ENCODE measurements at regions not wholly inside any gene's neighbourhood (a gene's known extent, or its start where the extent isn't known, plus 50 kb on each side); places are given as distances from the start of the nearest gene placed in this dataset.
"Not testable (repeated sequence)": the region's sequence is repeated elsewhere in the genome, so short reads cannot be mapped to it uniquely, and the experiment has no call there.

DNA sequence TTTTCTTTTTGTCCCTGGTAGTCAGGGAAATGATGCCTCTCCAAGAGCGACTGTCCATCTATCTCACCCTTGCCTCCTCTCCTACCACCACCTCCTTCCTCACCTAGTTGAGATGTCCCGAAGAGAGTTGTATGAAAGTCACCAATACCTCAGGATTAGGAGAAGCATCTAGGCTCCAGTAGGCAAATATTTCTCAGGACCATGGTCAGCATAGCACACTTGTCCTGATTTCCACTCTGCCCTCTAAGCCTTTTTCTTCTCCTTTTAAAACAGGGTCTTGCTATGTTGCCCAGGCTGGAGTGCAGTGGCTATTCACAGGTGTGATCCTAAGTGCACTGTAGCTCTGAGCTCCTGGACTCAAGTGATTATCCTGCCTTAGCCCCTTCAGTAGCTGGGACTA, 268.4 kb upstream of the PELI2 start:
- no peaks in the 10 kb centered on the region for H3K9me3 ChIP-seq (ENCODE audit: control insufficient read depth, low read length)
- no peak overlapping the region for H3K27ac ChIP-seq (ENCODE audit: low read length)
- no peak for DNase-seq
- H3K4me1 ChIP-seq (ENCODE audit: control insufficient read depth, insufficient read depth, low read length): peaks cover 2% of the 10 kb centered on the region
- intact Hi-C loops (cut with DNase I): no loop called here
- H3K4me3 ChIP-seq (ENCODE audit: low read length): no peak overlapping the region
- ATAC-seq: no peak
- no peaks in the 10 kb centered on the region for H3K27me3 ChIP-seq (ENCODE audit: control insufficient read depth, insufficient read depth)
- WGBS: 100% methylated on average over 2 of the region's 2 CpGs

DNA sequence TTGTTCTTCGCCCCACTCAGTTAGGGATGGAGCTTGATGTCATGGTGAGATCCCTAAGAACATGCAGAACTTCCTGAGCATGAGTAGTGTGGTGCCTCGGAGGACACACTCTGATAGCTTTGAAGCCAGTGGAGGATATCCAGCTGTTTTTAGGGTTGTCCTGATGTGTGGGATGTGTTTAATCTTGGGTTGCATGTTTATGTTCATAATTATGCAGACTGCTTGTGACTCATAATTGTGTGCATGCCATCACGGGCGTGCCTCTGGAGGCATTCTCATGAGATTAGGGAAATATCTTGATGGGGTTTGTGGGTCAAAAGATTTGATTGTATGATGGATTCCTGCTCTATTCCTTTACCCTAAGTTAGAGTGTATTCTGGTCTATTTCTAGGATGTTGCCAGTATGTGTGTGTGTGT, 267.4 kb upstream of the PELI2 start:
- intact Hi-C loops (cut with DNase I): no loop called here
- ATAC-seq (no peak), DNase-seq (peak in 1 of 3 donors; percentile 59)
- H3K4me1 ChIP-seq (ENCODE audit: control insufficient read depth, insufficient read depth, low read length): peaks cover 2% of the 10 kb centered on the region
- H3K27ac ChIP-seq (ENCODE audit: low read length): no peak overlapping the region
- WGBS: 53% methylated on average over 4 of the region's 4 CpGs
- H3K9me3 ChIP-seq (ENCODE audit: control insufficient read depth, low read length): no peaks in the 10 kb centered on the region
- H3K4me3 ChIP-seq (ENCODE audit: low read length): no peak overlapping the region
- H3K27me3 ChIP-seq (ENCODE audit: control insufficient read depth, insufficient read depth): no peaks in the 10 kb centered on the region

DNA sequence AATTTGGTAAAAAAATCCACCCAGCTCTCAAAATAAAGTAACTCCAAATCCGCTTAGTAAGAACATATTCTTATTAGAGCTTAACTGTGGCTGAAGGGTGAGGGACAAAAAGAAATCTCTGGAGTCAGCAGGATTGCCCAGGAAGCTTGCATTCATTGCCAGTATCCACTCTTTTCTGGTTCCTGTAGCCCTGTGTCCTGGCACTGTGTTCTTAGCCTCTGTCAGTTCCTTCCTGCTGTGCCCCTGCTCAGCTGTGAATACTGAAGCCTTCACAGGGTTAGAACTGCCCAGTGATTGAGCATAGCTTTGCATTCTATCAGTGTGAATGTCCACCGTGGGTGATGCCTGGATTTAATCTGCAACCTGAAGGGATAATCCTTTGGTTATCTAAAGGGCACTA, 266.9 kb upstream of the PELI2 start:
- Histone ChIP-seq H3K4me3 (ENCODE audit: low read length) (no peak overlapping the region), H3K4me1 (ENCODE audit: control insufficient read depth, insufficient read depth, low read length) (peaks cover 2% of the 10 kb centered on the region), H3K27me3 (ENCODE audit: control insufficient read depth, insufficient read depth) (no peaks in the 10 kb centered on the region), H3K9me3 (ENCODE audit: control insufficient read depth, low read length) (no peaks in the 10 kb centered on the region), H3K27ac (ENCODE audit: low read length) (no peak overlapping the region)
- DNase-seq (no peak), ATAC-seq (peak; percentile 38 to 56)
- WGBS: 43% methylated on average over 2 of the region's 2 CpGs
- intact Hi-C loops (cut with DNase I): no loop called here

DNA sequence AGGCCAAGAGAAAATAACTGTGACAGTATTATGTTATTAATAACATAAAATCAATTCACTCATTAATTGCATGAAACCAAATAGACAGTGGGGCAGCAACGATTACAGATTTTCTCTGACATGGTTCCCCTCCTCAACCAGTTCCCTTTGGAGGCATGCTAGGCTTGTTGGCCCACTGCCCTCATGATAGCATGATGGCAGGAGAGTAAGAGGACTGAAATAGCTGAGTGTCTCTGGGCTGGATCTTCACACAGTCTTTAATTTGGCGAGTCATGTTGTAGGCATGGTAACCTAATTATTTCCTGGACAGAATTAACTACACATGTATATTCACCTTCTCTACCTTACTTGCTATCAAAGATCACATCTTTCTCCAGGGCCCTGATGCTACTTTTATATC, 266.2 kb upstream of the PELI2 start:
- WGBS: 52% methylated on average over 2 of the region's 2 CpGs
- no peak overlapping the region for H3K27ac ChIP-seq (ENCODE audit: low read length)
- intact Hi-C loops (cut with DNase I): no loop called here
- H3K4me3 ChIP-seq (ENCODE audit: low read length): no peak overlapping the region
- H3K4me1 ChIP-seq (ENCODE audit: control insufficient read depth, insufficient read depth, low read length): peaks cover 2% of the 10 kb centered on the region
- no peaks in the 10 kb centered on the region for H3K27me3 ChIP-seq (ENCODE audit: control insufficient read depth, insufficient read depth)
- no peaks in the 10 kb centered on the region for H3K9me3 ChIP-seq (ENCODE audit: control insufficient read depth, low read length)
- ATAC-seq (peak in 1 of 2 donors; percentile 50), DNase-seq (peak in 2 of 3 donors; percentile 51 to 60)

DNA sequence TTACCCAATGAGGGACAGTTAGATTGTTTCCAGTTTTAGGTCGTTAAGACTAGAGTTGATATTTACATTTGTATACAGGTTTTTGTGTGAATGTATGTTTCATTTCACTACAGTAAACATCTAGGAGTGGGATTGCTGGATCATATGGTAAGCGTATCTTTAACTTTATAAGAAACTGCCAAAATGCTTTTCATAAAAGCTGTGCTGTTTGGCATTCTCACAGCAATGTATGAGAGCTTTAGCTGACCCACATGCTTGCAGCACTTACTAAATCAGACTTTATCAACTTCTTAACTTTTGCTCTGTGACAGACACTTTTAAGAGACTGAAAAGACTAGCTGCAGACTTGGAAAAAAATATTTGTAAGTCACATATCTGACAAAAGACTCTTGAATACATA, 262.5 kb upstream of the PELI2 start:
- H3K4me1 ChIP-seq (ENCODE audit: control insufficient read depth, insufficient read depth, low read length): peaks cover 2% of the 10 kb centered on the region
- intact Hi-C loops (cut with DNase I): no loop called here
- H3K9me3 ChIP-seq (ENCODE audit: control insufficient read depth, low read length): no peaks in the 10 kb centered on the region
- ATAC-seq: no peak
- H3K4me3 ChIP-seq (ENCODE audit: low read length): no peak overlapping the region
- no peaks in the 10 kb centered on the region for H3K27me3 ChIP-seq (ENCODE audit: control insufficient read depth, insufficient read depth)
- DNase-seq: no peak
- 50% methylated on average over 2 of the region's 2 CpGs for WGBS
- H3K27ac ChIP-seq (ENCODE audit: low read length): no peak overlapping the region

DNA sequence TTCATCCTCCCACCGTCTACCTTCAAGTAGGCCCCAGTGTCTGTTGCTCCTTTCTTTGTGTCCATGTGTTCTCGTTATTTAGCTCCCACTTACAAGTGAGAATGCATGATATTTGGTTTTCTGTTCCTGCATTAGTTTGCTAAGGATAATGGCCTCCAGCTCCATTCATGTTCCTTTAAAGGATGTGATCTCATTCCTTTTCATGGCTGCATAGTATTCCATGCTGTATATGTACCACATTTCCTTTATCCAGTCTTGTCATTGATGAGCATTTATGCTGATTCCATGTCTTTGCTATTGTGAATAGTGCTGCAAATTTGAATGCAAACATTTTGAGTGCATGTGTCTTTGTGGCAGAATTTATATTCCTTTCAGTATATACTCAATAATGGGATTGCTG, 259.6 kb upstream of the PELI2 start:
- WGBS: 93% methylated on average over 2 of the region's 2 CpGs
- H3K27me3 ChIP-seq (ENCODE audit: control insufficient read depth, insufficient read depth): no peaks in the 10 kb centered on the region
- H3K4me3 ChIP-seq (ENCODE audit: low read length): no peak overlapping the region
- intact Hi-C loops (cut with DNase I): no loop called here
- H3K9me3 ChIP-seq (ENCODE audit: control insufficient read depth, low read length): no peaks in the 10 kb centered on the region
- DNase-seq: no peak
- no peak for ATAC-seq
- H3K27ac ChIP-seq (ENCODE audit: low read length): no peak overlapping the region
- no peaks in the 10 kb centered on the region for H3K4me1 ChIP-seq (ENCODE audit: control insufficient read depth, insufficient read depth, low read length)

DNA sequence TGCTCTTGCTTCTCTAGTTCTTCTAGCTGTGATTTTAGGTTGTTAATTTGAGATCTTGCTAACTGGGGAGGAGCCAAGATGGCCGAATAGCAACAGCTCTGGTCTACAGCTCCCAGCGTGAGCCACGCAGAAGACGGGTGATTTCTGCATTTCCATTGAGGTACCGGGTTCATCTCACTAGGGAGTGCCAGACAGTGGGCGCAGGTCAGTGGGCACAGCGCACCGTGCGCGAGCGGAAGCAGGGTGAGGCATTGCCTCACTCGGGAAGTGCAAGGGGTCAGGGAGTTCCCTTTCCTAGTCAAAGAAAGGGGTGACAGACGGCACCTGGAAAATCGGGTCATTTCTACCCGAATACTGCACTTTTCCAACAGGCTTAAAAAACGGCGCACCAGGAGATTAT, 256.6 kb upstream of the PELI2 start:
- DNase-seq; H3K27me3 ChIP-seq (ENCODE audit: control insufficient read depth, insufficient read depth); H3K4me1 ChIP-seq (ENCODE audit: control insufficient read depth, insufficient read depth, low read length); H3K9me3 ChIP-seq (ENCODE audit: control insufficient read depth, low read length); H3K4me3 ChIP-seq (ENCODE audit: low read length); intact Hi-C loops (cut with DNase I); ATAC-seq; H3K27ac ChIP-seq (ENCODE audit: low read length): not testable (repeated sequence)
- 98% methylated on average over 17 of the region's 17 CpGs for WGBS

DNA sequence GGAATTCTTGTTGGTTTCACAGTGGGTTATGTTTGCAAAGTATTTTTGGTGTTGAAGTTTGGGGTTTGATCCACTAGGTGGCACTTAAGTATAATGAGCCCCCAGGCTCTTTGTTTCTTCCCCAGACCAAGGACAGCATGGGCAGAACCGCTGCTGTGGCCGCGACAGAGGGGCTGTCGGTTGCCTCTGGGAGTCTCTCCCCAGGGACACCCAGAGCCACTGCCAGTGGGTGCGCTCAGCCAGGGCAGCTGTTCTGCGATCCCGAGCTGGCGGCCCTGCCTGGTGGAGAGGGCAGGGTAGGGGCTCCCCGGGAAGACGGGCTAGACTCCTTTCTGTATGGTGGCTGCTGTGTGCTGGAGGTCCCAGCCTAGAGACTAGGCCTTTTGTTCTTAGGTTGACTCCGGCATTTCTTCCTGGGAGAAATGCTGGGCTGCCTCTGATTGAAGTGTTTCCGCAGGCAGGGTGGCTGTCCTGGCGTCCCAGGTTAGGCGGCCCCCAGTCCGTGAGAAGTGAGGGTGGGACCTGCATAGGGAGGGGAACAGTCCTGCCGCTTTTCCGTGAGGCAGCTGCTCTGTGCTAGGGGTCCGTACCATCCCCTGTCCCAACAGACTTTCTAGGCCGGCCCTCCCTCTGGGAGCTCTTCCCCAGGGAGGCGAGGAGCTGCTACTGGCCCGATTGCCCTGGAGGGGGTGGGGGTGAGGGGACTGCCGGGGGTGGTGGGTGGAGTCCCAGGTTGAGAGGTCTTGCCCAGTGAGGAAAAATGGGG, 253.1 kb upstream of the PELI2 start:
- DNase-seq (peak in 1 of 3 donors; percentile 50), ATAC-seq (peak in 1 of 2 donors; percentile 29)
- intact Hi-C loops (cut with DNase I): no loop called here
- Histone ChIP-seq H3K4me1 (ENCODE audit: control insufficient read depth, insufficient read depth, low read length) (no peaks in the 10 kb centered on the region), H3K9me3 (ENCODE audit: control insufficient read depth, low read length) (no peaks in the 10 kb centered on the region), H3K4me3 (ENCODE audit: low read length) (no peak overlapping the region), H3K27ac (ENCODE audit: low read length) (no peak overlapping the region), H3K27me3 (ENCODE audit: control insufficient read depth, insufficient read depth) (no peaks in the 10 kb centered on the region)
- WGBS: 89% methylated on average over 22 of the region's 22 CpGs

DNA sequence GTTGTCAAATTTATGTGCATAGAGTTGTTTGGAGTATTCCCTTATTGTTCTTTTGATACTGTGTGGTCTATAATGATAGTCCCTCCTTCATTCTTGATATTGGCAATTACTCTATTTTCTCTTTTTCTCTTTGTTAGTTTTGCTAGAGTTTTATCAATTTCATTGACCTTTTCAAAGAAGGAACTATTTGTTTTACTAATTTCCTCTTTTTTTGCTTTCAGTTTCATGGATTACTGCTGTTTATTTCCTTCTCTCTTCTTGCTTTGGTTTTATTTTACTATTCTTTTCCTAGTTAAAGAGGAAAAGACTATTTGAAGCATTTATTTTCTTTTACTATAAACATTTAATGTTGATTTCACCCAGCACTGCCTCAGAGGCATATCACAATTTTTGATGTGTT, 250.9 kb upstream of the PELI2 start:
- ATAC-seq (no peak), DNase-seq (no peak)
- no peaks in the 10 kb centered on the region for H3K27me3 ChIP-seq (ENCODE audit: control insufficient read depth, insufficient read depth)
- no peak overlapping the region for H3K4me3 ChIP-seq (ENCODE audit: low read length)
- H3K4me1 ChIP-seq (ENCODE audit: control insufficient read depth, insufficient read depth, low read length): no peaks in the 10 kb centered on the region
- H3K9me3 ChIP-seq (ENCODE audit: control insufficient read depth, low read length): no peaks in the 10 kb centered on the region
- no peak overlapping the region for H3K27ac ChIP-seq (ENCODE audit: low read length)
- intact Hi-C loops (cut with DNase I): no loop called here

DNA sequence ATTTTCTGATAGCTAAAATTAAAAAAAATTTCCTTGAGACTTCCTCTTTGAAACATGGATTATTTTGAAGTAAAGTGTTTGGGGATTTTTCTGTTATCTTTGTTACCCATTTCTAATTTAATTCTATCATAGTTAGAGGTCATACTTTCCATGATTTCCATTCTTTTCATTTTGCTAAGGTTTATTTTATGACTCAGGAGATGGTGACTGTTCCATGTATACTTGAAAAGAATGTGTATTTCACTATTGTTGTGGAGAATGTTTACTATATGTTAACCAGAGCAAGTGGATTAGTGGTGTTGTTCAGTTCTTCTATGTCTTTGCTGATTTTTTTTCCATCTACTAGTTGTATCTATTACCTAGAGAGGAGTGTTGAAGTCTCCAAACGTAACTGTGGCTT, 250.5 kb upstream of the PELI2 start:
- H3K27ac ChIP-seq (ENCODE audit: low read length): no peak overlapping the region

DNA sequence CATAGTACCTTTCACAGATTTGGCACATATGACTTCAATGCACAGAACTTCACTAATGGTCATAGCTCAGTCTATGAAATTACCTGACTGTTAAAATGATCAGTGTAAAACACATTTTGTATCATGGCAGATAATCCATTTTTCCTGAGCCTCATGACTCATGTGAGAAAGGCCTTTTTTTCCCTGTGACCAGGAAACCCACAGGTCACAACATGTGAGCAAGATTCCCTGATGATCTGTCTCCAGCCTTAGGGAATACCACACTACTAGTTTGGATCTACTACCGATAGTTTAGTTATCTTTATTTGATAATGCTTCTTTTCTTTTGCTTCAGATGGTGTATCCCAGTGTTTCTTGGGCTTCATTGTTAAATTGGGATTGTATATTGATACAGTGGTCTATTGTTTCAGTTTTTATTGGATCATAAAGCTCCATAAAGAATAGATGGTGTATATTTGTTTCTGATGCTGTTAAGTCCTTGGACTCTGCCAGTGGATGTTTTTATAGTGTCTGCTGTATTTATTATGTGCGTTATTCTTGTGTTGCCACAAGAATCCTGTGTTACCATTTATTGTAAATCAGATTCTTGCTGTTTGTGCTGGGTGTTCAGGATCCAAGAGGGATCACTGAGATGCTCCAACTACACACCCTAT, 248.7 kb upstream of the PELI2 start:
- intact Hi-C loops (cut with DNase I): no loop called here
- Histone ChIP-seq H3K27me3 (ENCODE audit: control insufficient read depth, insufficient read depth) (no peaks in the 10 kb centered on the region), H3K27ac (ENCODE audit: low read length) (no peak overlapping the region), H3K4me3 (ENCODE audit: low read length) (no peak overlapping the region), H3K9me3 (ENCODE audit: control insufficient read depth, low read length) (no peaks in the 10 kb centered on the region), H3K4me1 (ENCODE audit: control insufficient read depth, insufficient read depth, low read length) (no peaks in the 10 kb centered on the region)
- ATAC-seq (no peak), DNase-seq (no peak)
- 86% methylated on average over 2 of the region's 2 CpGs for WGBS

More for the DNA sequence above, 250.5 kb upstream of the PELI2 start:
- DNase-seq: no peak
- H3K4me1 ChIP-seq (ENCODE audit: control insufficient read depth, insufficient read depth, low read length): no peaks in the 10 kb centered on the region
- no peaks in the 10 kb centered on the region for H3K9me3 ChIP-seq (ENCODE audit: control insufficient read depth, low read length)
- H3K27me3 ChIP-seq (ENCODE audit: control insufficient read depth, insufficient read depth): no peaks in the 10 kb centered on the region
- no peak overlapping the region for H3K4me3 ChIP-seq (ENCODE audit: low read length)
- intact Hi-C loops (cut with DNase I): no loop called here
- no peak for ATAC-seq
- WGBS: 97% methylated on average over 1 of the region's 1 CpG

Measured in right cardiac atrium (tissue), 5 donors.